ENCODE measurements at regions not wholly inside any gene's neighbourhood (a gene's known extent, or its start where the extent isn't known, plus 50 kb on each side); places are given as distances from the start of the nearest gene placed in this dataset.

GRCh38 chr4:174405923-174406322, 116.4 kb downstream of the HPGD start:
- no peak overlapping the region for H3K4me3 ChIP-seq (replicated peaks; ENCODE audit: insufficient read depth, low read length)
- no peak overlapping the region for H3K27ac ChIP-seq (replicated peaks)
- no peak for DNase-seq (ENCODE audit: low read depth in 1 of 2, low spot score in 1 of 2)
- TF ChIP-seq, protein P1, sequence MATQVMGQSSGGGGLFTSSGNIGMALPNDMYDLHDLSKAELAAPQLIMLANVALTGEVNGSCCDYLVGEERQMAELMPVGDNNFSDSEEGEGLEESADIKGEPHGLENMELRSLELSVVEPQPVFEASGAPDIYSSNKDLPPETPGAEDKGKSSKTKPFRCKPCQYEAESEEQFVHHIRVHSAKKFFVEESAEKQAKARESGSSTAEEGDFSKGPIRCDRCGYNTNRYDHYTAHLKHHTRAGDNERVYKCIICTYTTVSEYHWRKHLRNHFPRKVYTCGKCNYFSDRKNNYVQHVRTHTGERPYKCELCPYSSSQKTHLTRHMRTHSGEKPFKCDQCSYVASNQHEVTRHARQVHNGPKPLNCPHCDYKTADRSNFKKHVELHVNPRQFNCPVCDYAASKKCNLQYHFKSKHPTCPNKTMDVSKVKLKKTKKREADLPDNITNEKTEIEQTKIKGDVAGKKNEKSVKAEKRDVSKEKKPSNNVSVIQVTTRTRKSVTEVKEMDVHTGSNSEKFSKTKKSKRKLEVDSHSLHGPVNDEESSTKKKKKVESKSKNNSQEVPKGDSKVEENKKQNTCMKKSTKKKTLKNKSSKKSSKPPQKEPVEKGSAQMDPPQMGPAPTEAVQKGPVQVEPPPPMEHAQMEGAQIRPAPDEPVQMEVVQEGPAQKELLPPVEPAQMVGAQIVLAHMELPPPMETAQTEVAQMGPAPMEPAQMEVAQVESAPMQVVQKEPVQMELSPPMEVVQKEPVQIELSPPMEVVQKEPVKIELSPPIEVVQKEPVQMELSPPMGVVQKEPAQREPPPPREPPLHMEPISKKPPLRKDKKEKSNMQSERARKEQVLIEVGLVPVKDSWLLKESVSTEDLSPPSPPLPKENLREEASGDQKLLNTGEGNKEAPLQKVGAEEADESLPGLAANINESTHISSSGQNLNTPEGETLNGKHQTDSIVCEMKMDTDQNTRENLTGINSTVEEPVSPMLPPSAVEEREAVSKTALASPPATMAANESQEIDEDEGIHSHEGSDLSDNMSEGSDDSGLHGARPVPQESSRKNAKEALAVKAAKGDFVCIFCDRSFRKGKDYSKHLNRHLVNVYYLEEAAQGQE (IDR thresholded peaks at IDR 0.05; ENCODE audit: insufficient replicate concordance, low read depth), result no peak
- TF ChIP-seq SPI1 (IDR thresholded peaks at IDR 0.05; ENCODE audit: borderline replicate concordance, low read depth) (no peak), CTCF (IDR thresholded peaks at IDR 0.05; ENCODE audit: insufficient read depth, low read length) (no peak), GABPA (IDR thresholded peaks at IDR 0.05; ENCODE audit: low read depth) (no peak), POLR2AphosphoS5 (IDR thresholded peaks at IDR 0.05; ENCODE audit: low read depth) (no peak)
- H3K27me3 ChIP-seq (ENCODE audit: insufficient read depth, poor library complexity, severe bottlenecking), result no peaks in the 10 kb centered on the region

DNA sequence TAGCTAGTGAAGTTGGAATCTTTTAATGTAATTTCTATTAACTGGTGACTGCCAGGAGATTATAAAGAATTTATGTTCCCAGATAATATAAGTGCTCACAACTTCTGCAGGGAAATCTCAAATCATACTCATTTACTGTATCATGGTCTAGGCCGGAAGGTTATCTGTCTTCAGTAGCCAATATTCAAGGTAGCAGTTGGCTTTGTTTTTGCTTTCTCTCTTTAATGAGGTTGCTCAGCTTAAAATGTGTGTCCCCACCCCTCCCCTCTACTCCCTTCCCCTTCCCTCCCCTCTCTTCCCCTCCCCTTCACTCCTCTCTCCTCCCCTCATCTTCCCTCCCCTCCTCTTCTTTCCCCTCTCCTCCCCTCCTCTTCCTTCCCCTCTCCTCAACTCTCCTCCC, 117.6 kb downstream of the HPGD start:
- Histone ChIP-seq H3K27ac (replicated peaks) (no peak overlapping the region), H3K27me3 (ENCODE audit: insufficient read depth, poor library complexity, severe bottlenecking) (no peaks in the 10 kb centered on the region), H3K4me3 (replicated peaks; ENCODE audit: insufficient read depth, low read length) (no peak overlapping the region)
- TF ChIP-seq, protein P1 (IDR thresholded peaks at IDR 0.05; ENCODE audit: insufficient replicate concordance, low read depth), result no peak
- no peak for TF ChIP-seq GABPA (IDR thresholded peaks at IDR 0.05; ENCODE audit: low read depth)
- TF ChIP-seq CTCF (IDR thresholded peaks at IDR 0.05; ENCODE audit: insufficient read depth, low read length), result no peak
- TF ChIP-seq POLR2AphosphoS5 (IDR thresholded peaks at IDR 0.05; ENCODE audit: low read depth), result no peak
- TF ChIP-seq SPI1 (IDR thresholded peaks at IDR 0.05; ENCODE audit: borderline replicate concordance, low read depth), result no peak
- DNase-seq (ENCODE audit: low read depth in 1 of 2, low spot score in 1 of 2), result no peak

DNA sequence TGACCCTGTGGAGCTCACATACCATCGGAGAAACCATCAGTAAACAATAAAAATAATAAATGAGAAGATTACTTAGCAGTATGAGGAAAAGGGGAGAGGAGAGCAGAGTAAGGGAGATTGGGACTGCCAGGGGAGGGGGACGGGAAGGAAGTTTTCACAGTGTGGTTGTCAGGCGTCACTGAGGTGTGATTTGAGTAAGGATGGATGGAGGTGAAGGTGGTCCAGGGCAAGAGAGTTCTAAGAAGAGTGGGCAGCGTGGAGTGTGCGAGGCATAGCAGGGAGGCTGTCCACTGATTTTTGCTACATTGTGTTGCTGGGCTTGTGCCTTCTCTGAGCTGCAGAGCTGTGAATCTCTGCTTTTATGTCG, 119.1 kb downstream of the HPGD start:
- TF ChIP-seq, protein P1 (IDR thresholded peaks at IDR 0.05; ENCODE audit: insufficient replicate concordance, low read depth), result no peak
- no peak for TF ChIP-seq POLR2AphosphoS5 (IDR thresholded peaks at IDR 0.05; ENCODE audit: low read depth)
- no peak for TF ChIP-seq GABPA (IDR thresholded peaks at IDR 0.05; ENCODE audit: low read depth)
- TF ChIP-seq SPI1 (IDR thresholded peaks at IDR 0.05; ENCODE audit: borderline replicate concordance, low read depth), result no peak
- no peak for TF ChIP-seq CTCF (IDR thresholded peaks at IDR 0.05; ENCODE audit: insufficient read depth, low read length)
- no peak overlapping the region for H3K4me3 ChIP-seq (replicated peaks; ENCODE audit: insufficient read depth, low read length)
- H3K27ac ChIP-seq (replicated peaks), result no peak overlapping the region
- no peaks in the 10 kb centered on the region for H3K27me3 ChIP-seq (ENCODE audit: insufficient read depth, poor library complexity, severe bottlenecking)
- DNase-seq (ENCODE audit: low read depth in 1 of 2, low spot score in 1 of 2), result no peak
